Stomach smooth muscle (tissue), 2 donors: ENCODE measurements at regions not wholly inside any gene's neighbourhood (a gene's known extent, or its start where the extent isn't known, plus 50 kb on each side); places are given as distances from the start of the nearest gene placed in this dataset.

Experiments
- H3K27ac ChIP-seq: one replicate; pipeline ENCODE4 v1.7.0; 2013; ENCODE audit warnings: mild to moderate bottlenecking, low read length, inconsistent platforms
- H3K27me3 ChIP-seq, 2 donors: one replicate each; pipeline ENCODE4 v1.7.0; 2013; ENCODE audit warnings: low read length in 2 of 2; ENCODE audit not compliant: insufficient read depth in 2 of 2, control insufficient read depth in 1 of 2
- H3K36me3 ChIP-seq, 2 donors: one replicate each; pipeline ENCODE4 v1.7.0; 2013; ENCODE audit warnings: low read length in 2 of 2; ENCODE audit not compliant: control insufficient read depth in 2 of 2, insufficient read depth in 2 of 2
- H3K4me1 ChIP-seq: one replicate; pipeline ENCODE4 v1.7.0; 2013; ENCODE audit warnings: low read length; ENCODE audit not compliant: control insufficient read depth, insufficient read depth
- H3K4me3 ChIP-seq, 2 donors: one replicate each; pipeline ENCODE4 v1.7.0; 2013; ENCODE audit warnings: low read length in 2 of 2
- H3K9ac ChIP-seq, 2 donors: one replicate each; pipeline ENCODE4 v1.7.0; 2013; ENCODE audit warnings: low read length in 2 of 2, mild to moderate bottlenecking in 1 of 2
- H3K9me3 ChIP-seq, 2 donors: one replicate each; pipeline ENCODE4 v1.7.0; 2013; ENCODE audit warnings: low read length in 2 of 2; ENCODE audit not compliant: control insufficient read depth in 2 of 2
- donor health status: healthy.
- donor health status: Pancreatic carcinoma.

DNA sequence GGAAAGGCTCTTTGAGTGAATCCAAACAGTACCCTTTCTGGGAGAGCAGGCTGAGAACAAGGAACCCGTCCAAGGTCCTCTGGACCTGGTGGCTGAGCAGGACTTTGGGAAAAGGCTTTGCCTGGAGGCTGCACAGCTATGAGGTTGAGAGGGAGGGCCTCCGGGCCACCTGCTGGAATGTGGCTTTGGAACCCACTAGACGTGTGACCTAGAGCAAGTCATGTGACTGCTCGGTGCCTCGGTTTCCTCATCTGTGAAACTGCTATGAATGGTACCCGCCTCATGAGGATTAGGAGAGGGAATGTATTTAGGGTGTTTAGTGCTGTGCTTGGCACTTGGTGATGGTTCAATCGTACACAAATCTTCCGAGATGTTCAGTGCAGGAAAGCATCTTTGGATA lies 50.4 kb downstream of the HAPSTR1 start:
- Histone ChIP-seq H3K4me1 (peaks cover 2% of the 10 kb centered on the region), H3K27me3 (peaks cover 0 to 2% of the 10 kb centered on the region in 2 donors), H3K36me3 (no peaks in the 10 kb centered on the region), H3K27ac (no peak overlapping the region), H3K9ac (no peak overlapping the region), H3K9me3 (no peaks in the 10 kb centered on the region), H3K4me3 (no peak overlapping the region)

DNA sequence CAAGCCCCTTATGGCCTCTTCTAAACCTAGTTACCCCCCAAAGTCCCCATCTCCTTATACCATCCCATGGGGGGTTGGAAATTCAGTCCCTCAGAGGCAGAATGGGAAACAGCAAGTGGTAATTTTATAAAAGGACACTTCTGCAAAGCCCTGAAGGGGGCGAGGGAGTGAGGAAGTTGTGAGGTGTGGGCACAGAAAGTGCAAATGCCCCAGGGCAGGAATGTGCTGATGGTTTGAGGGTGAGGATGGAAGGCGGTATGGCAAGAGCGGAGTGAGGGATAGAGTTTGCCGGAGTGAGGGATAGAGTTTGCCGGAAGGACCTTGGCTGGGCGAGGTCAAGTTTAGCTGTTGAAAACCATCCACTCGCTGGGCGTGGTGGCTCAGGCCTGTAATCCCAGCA lies 52.7 kb downstream of the HAPSTR1 start:
- H3K27ac ChIP-seq: no peak overlapping the region
- H3K27me3 ChIP-seq: no peaks in the 10 kb centered on the region
- no peak overlapping the region for H3K9ac ChIP-seq
- H3K4me3 ChIP-seq: no peak overlapping the region
- no peaks in the 10 kb centered on the region for H3K4me1 ChIP-seq
- no peaks in the 10 kb centered on the region for H3K9me3 ChIP-seq
- no peaks in the 10 kb centered on the region for H3K36me3 ChIP-seq

DNA sequence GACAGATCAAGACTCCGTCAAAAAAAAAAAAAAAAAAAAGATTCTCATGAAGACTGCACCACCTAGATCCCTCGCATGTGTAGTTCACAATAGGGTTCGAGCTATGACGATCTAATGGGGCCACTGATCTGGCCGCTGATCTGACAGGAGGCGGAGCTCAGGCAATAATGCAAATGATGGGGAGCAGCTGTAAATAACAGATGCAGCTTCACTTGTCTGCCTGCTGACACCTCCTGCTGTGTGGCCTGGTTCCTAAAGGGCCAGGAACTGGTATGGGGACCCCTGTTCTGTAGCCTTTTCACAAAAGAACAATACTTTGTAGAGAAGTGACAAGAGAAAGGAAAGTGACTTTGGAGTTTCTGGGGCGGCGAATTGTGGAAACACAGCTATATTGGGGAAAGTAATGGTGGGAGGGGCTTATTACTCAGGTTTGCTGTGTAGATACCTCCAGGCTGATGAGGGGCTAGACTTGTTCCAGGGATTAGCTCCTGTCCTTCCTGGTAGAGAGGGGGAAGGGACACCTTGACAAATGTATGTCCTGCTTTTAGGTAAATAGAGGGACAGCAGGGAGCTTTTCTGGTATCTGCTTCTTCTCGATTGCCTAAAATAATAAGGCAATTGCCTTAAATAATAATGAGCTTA lies 57.1 kb downstream of the HAPSTR1 start:
- Histone ChIP-seq H3K4me3 (no peak overlapping the region), H3K27ac (no peak overlapping the region), H3K4me1 (no peaks in the 10 kb centered on the region), H3K9me3 (no peaks in the 10 kb centered on the region), H3K9ac (no peak overlapping the region), H3K27me3 (no peaks in the 10 kb centered on the region), H3K36me3 (no peaks in the 10 kb centered on the region)

DNA sequence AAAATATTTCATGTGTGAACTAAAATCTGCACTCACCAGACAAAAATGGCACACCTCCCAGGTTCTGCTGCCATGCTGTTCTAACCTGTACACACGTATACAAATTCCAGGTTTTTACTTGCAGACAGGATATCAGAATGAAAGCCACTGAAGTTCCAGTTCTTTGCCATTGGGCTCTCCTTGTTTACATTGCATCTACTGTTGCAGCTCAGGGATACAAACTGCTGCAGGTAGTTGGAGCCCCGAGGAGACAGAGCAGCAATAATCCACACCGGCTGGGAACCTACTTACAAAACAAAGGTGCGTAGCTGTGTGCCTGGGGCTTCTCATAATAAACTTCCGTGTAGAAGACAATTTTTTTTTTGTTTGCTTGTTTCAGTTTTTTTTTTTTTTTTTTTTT lies 59.6 kb downstream of the HAPSTR1 start:
- H3K9me3 ChIP-seq: no peaks in the 10 kb centered on the region
- H3K36me3 ChIP-seq: no peaks in the 10 kb centered on the region
- H3K9ac ChIP-seq: no peak overlapping the region
- no peak overlapping the region for H3K4me3 ChIP-seq
- H3K27ac ChIP-seq: no peak overlapping the region
- H3K4me1 ChIP-seq: no peaks in the 10 kb centered on the region
- H3K27me3 ChIP-seq: peaks cover 0 to 13% of the 10 kb centered on the region in 2 donors

DNA sequence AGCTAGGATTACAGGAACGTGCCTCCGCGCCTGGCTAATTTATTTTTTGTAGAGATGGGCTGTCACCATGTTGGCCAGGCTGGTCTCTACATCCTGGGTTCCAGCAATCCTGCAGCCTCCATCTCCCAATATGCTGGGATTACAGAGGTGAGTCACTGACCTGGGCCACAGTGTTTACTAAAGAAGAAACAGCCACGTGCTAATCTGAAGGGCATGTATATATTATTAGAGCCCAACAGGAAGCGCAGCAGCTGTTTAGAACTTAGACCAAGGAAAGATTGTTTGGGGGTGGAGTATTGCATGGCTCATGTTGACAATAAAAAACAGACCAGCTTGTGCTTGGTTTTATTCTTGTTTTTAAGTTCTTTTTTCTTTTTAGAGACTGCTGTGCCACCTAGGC lies 60.2 kb downstream of the HAPSTR1 start:
- Histone ChIP-seq H3K9ac (no peak overlapping the region), H3K36me3 (no peaks in the 10 kb centered on the region), H3K4me3 (no peak overlapping the region), H3K4me1 (no peaks in the 10 kb centered on the region), H3K27me3 (peaks cover 0 to 13% of the 10 kb centered on the region in 2 donors), H3K9me3 (no peaks in the 10 kb centered on the region), H3K27ac (no peak overlapping the region)

DNA sequence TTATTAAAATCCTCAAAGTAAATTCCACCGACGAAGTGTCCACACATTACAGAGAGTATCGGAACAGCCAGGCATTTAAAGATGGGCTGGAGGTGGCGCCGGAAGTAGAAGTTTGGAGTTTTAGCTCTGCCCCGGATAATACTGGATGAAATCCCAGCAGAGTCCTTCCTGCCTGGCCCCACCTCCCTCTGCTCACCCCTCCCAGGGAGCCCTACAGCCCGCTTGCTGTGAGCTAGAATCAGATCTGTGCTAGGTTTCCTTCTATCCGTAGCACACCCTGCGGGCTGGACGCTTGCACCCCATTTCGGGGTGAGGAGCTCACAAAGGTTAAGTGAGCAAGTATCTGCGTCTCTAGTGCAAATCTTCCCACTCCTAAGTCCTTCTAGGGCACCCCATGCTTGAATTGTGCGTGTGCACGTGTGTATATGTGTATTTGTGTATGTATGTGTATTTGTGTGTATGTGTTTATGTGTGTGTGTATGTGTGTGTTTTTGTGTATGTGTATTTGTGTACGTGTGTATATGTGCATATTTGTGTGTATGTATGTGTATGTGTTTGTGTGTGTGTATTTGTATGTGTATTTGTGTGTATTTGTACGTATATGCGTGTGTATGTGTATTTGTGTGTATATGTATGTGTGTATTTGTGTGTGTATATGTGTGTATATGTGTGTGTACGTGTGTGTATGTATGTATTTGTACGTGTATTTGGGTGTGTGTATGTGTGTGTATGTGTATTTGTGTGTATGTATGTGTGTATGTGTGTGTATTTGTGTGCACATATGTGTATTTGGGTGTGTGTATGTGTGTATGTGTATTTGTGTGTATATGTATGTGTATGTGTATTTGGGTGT lies 61.4 kb downstream of the HAPSTR1 start:
- H3K4me1 ChIP-seq: no peaks in the 10 kb centered on the region
- H3K9me3 ChIP-seq: no peaks in the 10 kb centered on the region
- peaks cover 0 to 13% of the 10 kb centered on the region in 2 donors for H3K27me3 ChIP-seq
- no peak overlapping the region for H3K27ac ChIP-seq
- no peaks in the 10 kb centered on the region for H3K36me3 ChIP-seq
- no peak overlapping the region for H3K4me3 ChIP-seq
- no peak overlapping the region for H3K9ac ChIP-seq

DNA sequence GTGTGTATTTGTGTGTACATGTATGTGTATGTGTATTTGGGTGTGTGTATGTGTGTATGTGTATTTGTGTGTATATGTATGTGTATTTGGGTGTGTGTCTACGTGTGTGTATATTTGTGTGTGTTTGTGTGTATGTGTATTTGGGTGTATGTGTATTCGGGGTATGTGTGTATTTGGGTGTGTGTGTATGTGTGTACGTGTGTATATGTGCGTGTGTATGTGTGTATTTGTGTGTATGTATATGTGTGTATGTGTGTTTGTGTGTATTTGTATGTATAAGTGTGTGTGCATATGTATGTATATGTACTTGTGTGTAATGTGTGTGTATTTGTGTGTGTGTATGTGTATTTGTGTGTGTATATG lies 62.0 kb downstream of the HAPSTR1 start:
- Histone ChIP-seq H3K9ac (no peak overlapping the region), H3K27me3 (peaks cover 0 to 13% of the 10 kb centered on the region in 2 donors), H3K27ac (no peak overlapping the region), H3K36me3 (no peaks in the 10 kb centered on the region), H3K4me1 (no peaks in the 10 kb centered on the region), H3K9me3 (no peaks in the 10 kb centered on the region), H3K4me3 (no peak overlapping the region)

DNA sequence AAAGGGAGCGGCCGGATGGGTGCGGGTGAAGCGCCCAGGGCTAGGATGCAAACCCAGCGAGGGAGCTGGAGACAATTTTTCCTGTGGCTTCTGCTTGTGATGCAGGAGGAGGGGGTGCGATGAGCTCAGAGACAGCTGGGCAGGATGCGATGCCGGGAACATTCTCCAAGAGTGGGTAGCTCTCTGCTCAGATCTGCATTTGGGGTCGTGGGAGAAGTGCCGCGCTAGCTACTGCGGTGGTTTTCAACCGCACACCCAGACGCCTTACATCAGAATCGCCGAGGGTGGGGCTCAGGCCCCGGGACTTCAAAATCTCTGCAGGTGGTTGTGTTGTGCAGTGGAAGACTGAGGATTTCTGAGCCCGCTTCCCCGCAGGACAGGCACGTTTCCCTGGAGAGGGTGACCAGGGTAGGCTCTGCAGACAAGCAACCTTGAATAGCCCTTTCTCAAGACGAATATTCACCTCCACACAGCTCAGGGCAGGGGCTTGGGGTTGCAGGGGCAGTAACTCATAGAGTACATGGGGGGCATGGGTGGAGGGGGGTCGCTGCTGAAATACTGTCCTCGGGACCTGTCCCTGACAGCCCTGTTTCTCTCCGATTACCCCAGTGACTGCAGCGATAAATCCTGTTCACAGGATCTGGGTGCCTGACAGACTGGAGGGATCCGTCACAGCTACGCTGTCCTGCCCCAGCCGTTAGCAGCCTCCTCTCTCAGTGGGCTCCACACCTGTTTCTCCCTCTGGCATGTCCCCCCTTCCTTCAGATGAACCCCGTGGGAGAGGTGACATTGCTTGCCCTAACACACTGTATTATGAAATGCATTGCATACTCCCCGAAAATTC lies 63.3 kb downstream of the HAPSTR1 start:
- peaks cover 0 to 13% of the 10 kb centered on the region in 2 donors for H3K27me3 ChIP-seq
- H3K36me3 ChIP-seq: no peaks in the 10 kb centered on the region
- H3K9me3 ChIP-seq: no peaks in the 10 kb centered on the region
- no peak overlapping the region for H3K27ac ChIP-seq
- H3K4me3 ChIP-seq: no peak overlapping the region
- no peak overlapping the region for H3K9ac ChIP-seq
- H3K4me1 ChIP-seq: no peaks in the 10 kb centered on the region

DNA sequence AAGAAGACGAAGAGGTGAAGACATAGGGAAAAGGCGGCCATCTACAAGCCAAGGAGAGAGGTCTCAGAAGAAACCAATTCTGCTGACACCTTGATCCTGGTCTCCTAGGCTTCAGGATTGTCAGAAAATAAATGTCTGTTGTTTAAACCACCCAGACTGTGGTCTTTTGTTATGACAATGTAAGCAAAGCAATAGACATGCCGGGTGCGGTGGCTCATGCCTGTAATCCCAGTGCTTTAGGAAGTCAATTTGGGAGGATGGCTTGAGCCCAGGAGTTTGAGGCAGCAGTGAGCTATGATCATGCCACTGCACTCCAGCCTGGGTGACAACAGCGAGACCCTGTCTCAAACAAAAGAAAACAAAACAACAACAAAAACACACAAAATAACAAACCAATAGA lies 64.4 kb downstream of the HAPSTR1 start:
- Histone ChIP-seq H3K27me3 (peaks cover 0 to 13% of the 10 kb centered on the region in 2 donors), H3K36me3 (no peaks in the 10 kb centered on the region), H3K4me3 (no peak overlapping the region), H3K9me3 (no peaks in the 10 kb centered on the region), H3K27ac (no peak overlapping the region), H3K9ac (no peak overlapping the region), H3K4me1 (no peaks in the 10 kb centered on the region)

DNA sequence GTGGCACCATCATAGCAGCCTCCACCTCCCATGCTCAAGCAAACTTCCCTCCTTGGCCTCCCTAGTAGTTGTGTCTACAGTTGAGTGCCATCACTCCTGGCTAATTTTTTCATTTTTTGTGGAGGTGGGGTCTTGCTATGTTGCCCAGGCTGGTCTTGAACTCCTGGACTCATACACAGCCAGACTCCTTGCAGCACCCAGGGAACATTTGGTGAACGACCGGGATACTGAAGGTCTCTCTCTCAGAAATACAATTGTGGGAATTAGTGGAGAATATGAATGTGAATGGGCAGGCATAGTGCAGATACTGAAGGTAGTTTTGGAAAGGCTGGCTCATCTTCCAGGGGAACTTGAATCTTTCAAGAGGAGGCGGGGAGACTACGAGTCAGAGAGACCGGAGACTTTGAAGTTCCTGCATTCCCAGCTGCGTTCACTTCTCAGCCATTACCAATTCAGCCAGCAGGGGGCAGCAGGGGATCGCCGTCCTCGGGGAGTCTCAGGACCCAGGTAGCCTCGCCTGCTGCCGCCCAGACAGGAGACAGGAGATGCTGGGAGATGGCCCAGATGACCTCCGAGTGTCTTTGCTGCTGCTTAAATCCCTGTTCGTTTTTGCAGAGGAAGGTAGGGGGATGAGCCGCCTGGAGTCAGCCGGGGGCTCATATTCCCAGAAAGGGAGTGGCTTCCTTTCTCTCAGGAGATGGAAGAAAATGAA lies 68.6 kb downstream of the HAPSTR1 start:
- Histone ChIP-seq H3K4me3 (no peak overlapping the region), H3K27me3 (peaks cover 0 to 2% of the 10 kb centered on the region in 2 donors), H3K36me3 (no peaks in the 10 kb centered on the region), H3K4me1 (no peaks in the 10 kb centered on the region), H3K9me3 (no peaks in the 10 kb centered on the region), H3K9ac (no peak overlapping the region), H3K27ac (no peak overlapping the region)
